PC-3 (cell line): ENCODE measurements at regions not wholly inside any gene's neighbourhood (a gene's known extent, or its start where the extent isn't known, plus 50 kb on each side); places are given as distances from the start of the nearest gene placed in this dataset.

Experiments used
- ATAC-seq: fragments of 200-7000 bp; cut with Tn5 transposase; 2 replicates; pipeline ENCODE4 v1.9.1; 2020; ENCODE audit warnings: mild to moderate bottlenecking, moderate library complexity
- BruUV-seq: library from RNA; stranded (reverse); fragments of 400-500 nt; replicated peaks from 2 replicates; lab custom pipeline; 2021; lab: Mats Ljungman, UMichigan
- CTCF ChIA-PET: fragments of 300-600 bp; sonication (Branson Sonifier 250); formaldehyde crosslinking; loops from one replicate; lab custom pipeline; 2022; ENCODE audit warnings: antibody characterized with exemption; lab: Charles Lee
- POLR2A ChIA-PET: fragments of 300-600 bp; sonication (Branson Sonifier 250); formaldehyde crosslinking; loops from one replicate; lab custom pipeline; 2022; ENCODE audit warnings: antibody characterized with exemption; ENCODE audit not compliant: unreplicated experiment; lab: Charles Lee
- DNase-seq: peaks from one replicate; pipeline ENCODE4 v3.0.0-alpha.2; 2015
- H2AFZ ChIP-seq: fragments of 300-600 bp; sonication (generic); 2 replicates; pipeline ENCODE4 v1.6.0; 2016; ENCODE audit warnings: antibody characterized with exemption, low read length
- H3F3A ChIP-seq: fragments of 300-600 bp; sonication (generic); one replicate; pipeline ENCODE4 v1.6.0; 2017; ENCODE audit warnings: antibody characterized with exemption, low read length, control low read depth, mild to moderate bottlenecking; ENCODE audit not compliant: unreplicated experiment
- H3K27ac ChIP-seq: fragments of 300-600 bp; sonication (generic); 2 replicates; pipeline ENCODE4 v1.5.1; 2016; ENCODE audit warnings: mild to moderate bottlenecking, low read length
- H3K27me3 ChIP-seq: fragments of 300-600 bp; sonication (generic); 2 replicates; pipeline ENCODE4 v1.6.1; 2016; ENCODE audit warnings: low read length, mixed read lengths
- H3K36me3 ChIP-seq: fragments of 300-600 bp; sonication (generic); 2 replicates; pipeline ENCODE4 v1.6.1; 2016; ENCODE audit warnings: low read depth, mixed run types, low read length, mixed read lengths
- H3K4me1 ChIP-seq: fragments of 300-600 bp; sonication (generic); 2 replicates; pipeline ENCODE4 v1.5.1; 2016; ENCODE audit warnings: low read length; ENCODE audit not compliant: insufficient read depth
- H3K4me2 ChIP-seq: fragments of 300-600 bp; sonication (generic); 2 replicates; pipeline ENCODE4 v1.6.0; 2016; ENCODE audit warnings: low read length
- H3K4me3 ChIP-seq: fragments of 300-600 bp; sonication (generic); 2 replicates; pipeline ENCODE4 v1.5.1; 2016; ENCODE audit warnings: mild to moderate bottlenecking, low read length, mixed read lengths
- H3K79me2 ChIP-seq: fragments of 300-600 bp; sonication (generic); 2 replicates; pipeline ENCODE4 v1.6.1; 2017; ENCODE audit warnings: low read length, mixed read lengths
- H3K9ac ChIP-seq: fragments of 300-600 bp; sonication (generic); 2 replicates; pipeline ENCODE4 v1.6.0; 2016; ENCODE audit warnings: mild to moderate bottlenecking, low read length
- H3K9me2 ChIP-seq: fragments of 300-600 bp; sonication (generic); replicated peaks from 2 replicates; pipeline ENCODE4 v1.6.1; 2016; ENCODE audit warnings: mixed run types, low read length, mixed read lengths
- H3K9me3 ChIP-seq: fragments of 300-600 bp; sonication (generic); 2 replicates; pipeline ENCODE4 v1.6.1; 2016; ENCODE audit warnings: low read length, mixed read lengths
- H4K20me1 ChIP-seq: fragments of 300-600 bp; sonication (generic); 2 replicates; pipeline ENCODE4 v1.6.1; 2016; ENCODE audit warnings: low read length, mixed read lengths
- EZH2 ChIP-seq: fragments of 300-600 bp; sonication (generic); IDR thresholded peaks from one replicate; pipeline ENCODE4 v1.6.1; 2017; ENCODE audit warnings: antibody characterized with exemption, mild to moderate bottlenecking, low read length; ENCODE audit not compliant: unreplicated experiment
- EZH2phosphoT487 ChIP-seq: fragments of 300-600 bp; sonication (generic); IDR thresholded peaks from 2 replicates; pipeline ENCODE4 v1.6.1; 2018; ENCODE audit warnings: mild to moderate bottlenecking, antibody characterized with exemption, low read length, borderline replicate concordance
- intact Hi-C: fragments of 100-400 bp; cut with micrococcal nuclease; formaldehyde crosslinking; loops from 2 replicates; pipeline ENCODE4 v1.9.0; 2023
- TF ChIP-seq, protein P1 (sequence below): fragments of 300-600 bp; sonication (generic); conservative IDR thresholded peaks from 2 replicates; pipeline ENCODE4 v1.5.1; 2017; ENCODE audit warnings: antibody characterized with exemption, low read depth, mild to moderate bottlenecking, low read length

DNA sequence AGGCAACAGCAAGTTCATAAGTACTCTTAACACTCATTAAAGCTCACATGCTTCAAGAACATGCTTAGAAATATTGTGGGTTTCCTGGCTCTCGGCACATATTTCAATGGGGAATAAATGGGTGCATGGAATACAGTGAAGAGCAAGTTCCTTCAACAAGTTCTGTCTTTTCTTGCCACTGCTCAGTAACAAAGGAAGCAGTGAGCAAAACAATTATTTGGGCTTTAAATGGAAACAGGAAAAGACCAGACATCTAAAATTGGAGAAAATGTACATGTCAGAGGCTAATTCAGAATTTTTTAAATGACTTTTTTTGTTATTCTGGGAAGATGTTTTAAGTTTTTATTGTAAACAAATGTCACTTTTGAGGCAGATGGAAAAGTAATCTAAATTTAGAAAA is 478.7 kb downstream of the SETD4 start:
- Histone ChIP-seq H3K4me3 (no peak overlapping the region), H3K79me2 (no peaks in the 10 kb centered on the region), H3K9ac (no peak overlapping the region), H3K36me3 (no peaks in the 10 kb centered on the region), H3K27ac (no peak overlapping the region), H3F3A (no peaks in the 10 kb centered on the region), H4K20me1 (no peaks in the 10 kb centered on the region), H3K9me3 (no peaks in the 10 kb centered on the region), H2AFZ (no peak overlapping the region), H3K4me2 (no peak overlapping the region), H3K9me2 (no peaks in the 10 kb centered on the region), H3K27me3 (no peaks in the 10 kb centered on the region), H3K4me1 (no peaks in the 10 kb centered on the region)
- TF ChIP-seq, protein P1, sequence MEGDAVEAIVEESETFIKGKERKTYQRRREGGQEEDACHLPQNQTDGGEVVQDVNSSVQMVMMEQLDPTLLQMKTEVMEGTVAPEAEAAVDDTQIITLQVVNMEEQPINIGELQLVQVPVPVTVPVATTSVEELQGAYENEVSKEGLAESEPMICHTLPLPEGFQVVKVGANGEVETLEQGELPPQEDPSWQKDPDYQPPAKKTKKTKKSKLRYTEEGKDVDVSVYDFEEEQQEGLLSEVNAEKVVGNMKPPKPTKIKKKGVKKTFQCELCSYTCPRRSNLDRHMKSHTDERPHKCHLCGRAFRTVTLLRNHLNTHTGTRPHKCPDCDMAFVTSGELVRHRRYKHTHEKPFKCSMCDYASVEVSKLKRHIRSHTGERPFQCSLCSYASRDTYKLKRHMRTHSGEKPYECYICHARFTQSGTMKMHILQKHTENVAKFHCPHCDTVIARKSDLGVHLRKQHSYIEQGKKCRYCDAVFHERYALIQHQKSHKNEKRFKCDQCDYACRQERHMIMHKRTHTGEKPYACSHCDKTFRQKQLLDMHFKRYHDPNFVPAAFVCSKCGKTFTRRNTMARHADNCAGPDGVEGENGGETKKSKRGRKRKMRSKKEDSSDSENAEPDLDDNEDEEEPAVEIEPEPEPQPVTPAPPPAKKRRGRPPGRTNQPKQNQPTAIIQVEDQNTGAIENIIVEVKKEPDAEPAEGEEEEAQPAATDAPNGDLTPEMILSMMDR: no peak
- TF ChIP-seq EZH2phosphoT487: no peak
- TF ChIP-seq EZH2: no peak
- intact Hi-C loops: no loop called here
- CTCF ChIA-PET: no interaction called here
- BruUV-seq: no TSS peak
- ATAC-seq (no peak), DNase-seq (no peak)
- POLR2A ChIA-PET: no interaction called here

DNA sequence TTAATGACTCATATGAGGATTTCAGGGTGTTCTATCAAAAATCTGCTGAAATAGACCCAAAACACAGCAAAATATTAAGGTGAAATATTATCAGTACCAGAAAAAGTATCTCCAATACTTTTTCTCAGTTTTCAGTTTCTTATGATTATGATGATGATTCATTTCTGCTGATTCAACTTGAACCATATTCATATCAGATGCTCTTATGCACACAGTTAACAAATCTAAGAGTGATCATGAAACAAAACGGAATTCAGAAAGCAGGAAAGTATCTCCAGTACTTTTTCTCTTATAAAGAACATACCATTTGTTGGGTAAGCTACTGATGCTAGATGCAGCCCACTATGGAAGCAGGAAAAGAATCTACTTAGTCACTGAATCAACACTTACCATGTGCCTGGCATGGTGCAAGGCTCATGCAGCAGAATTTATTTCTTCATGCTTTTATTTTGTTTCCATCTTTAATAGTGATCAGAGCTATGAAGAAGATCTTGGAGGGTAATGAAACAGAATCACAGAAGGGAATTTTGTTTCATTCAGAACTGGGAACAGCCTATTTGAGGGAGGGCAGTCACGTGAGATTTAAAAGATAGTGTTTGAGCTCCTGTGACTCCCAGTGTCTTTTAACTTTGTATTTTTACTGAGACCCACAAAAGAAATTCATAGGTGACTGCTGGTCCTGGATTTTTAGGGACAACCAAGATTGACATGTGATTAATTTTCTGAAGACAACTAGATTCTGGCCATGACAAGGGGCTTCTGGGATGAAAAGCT is 480.6 kb downstream of the SETD4 start:
- no peaks in the 10 kb centered on the region for H3K79me2 ChIP-seq
- no peak overlapping the region for H3K4me3 ChIP-seq
- CTCF ChIA-PET: no interaction called here
- POLR2A ChIA-PET: no interaction called here
- no peaks in the 10 kb centered on the region for H4K20me1 ChIP-seq
- H3K27ac ChIP-seq: no peak overlapping the region
- ATAC-seq (no peak), DNase-seq (no peak)
- H3K9me3 ChIP-seq: no peaks in the 10 kb centered on the region
- TF ChIP-seq EZH2: no peak
- H3K4me2 ChIP-seq: no peak overlapping the region
- H2AFZ ChIP-seq: no peak overlapping the region
- no peaks in the 10 kb centered on the region for H3K27me3 ChIP-seq
- H3K9ac ChIP-seq: no peak overlapping the region
- intact Hi-C loops: no loop called here
- BruUV-seq: no TSS peak
- H3F3A ChIP-seq: no peaks in the 10 kb centered on the region
- H3K36me3 ChIP-seq: no peaks in the 10 kb centered on the region
- H3K4me1 ChIP-seq: no peaks in the 10 kb centered on the region
- H3K9me2 ChIP-seq: no peaks in the 10 kb centered on the region

DNA sequence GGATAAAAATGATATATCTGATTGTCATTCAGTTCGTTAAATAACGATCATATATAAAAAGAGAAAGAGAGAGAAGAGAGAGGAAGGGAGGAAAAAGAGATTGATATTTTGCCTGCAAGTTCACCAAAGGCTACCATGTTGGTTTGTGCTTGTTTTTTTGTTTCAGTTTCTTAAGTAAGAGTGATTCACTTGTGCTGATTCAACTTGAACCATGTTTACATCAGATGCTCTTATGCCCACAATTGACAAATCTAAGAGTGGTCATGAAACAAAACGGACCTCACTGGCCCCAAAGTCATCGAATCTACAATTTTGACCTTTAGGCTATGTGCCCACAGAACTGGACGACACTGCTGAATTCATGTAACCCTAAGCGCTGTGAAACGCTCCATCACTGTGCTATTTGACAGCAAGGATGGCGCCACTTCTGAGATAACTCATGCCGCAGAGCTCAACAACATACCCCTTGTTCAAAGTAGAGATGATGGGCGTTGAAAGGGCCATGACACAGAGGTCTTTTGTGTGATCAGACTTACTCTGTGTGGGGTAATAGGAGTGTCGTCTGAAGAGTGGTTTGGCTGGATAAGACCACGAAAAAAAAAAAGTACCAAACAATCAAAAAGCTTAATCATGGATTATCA is 481.4 kb downstream of the SETD4 start:
- Histone ChIP-seq H3K9ac (no peak overlapping the region), H3K9me2 (no peaks in the 10 kb centered on the region), H3K27ac (no peak overlapping the region), H3K4me3 (no peak overlapping the region), H3K4me1 (no peaks in the 10 kb centered on the region), H3K27me3 (no peaks in the 10 kb centered on the region), H3K4me2 (no peak overlapping the region), H3K36me3 (no peaks in the 10 kb centered on the region), H3F3A (no peaks in the 10 kb centered on the region), H3K79me2 (no peaks in the 10 kb centered on the region), H2AFZ (no peak overlapping the region), H3K9me3 (no peaks in the 10 kb centered on the region), H4K20me1 (no peaks in the 10 kb centered on the region)
- intact Hi-C loops: no loop called here
- ATAC-seq (no peak), DNase-seq (no peak)
- ChIA-PET POLR2A (no interaction called here), CTCF (no interaction called here)
- BruUV-seq: no TSS peak
- TF ChIP-seq, protein P1: no peak
- no peak for TF ChIP-seq EZH2
